Endothelial cell of umbilical vein (primary cell): ENCODE measurements at regions not wholly inside any gene's neighbourhood (a gene's known extent, or its start where the extent isn't known, plus 50 kb on each side); places are given as distances from the start of the nearest gene placed in this dataset.

Experiments used
- EZH2 ChIP-seq: IDR thresholded peaks from 2 replicates; pipeline ENCODE4 v1.6.1; 2012; ENCODE audit warnings: borderline replicate concordance, low read depth, mild to moderate bottlenecking, moderate library complexity, low read length, inconsistent platforms; ENCODE audit not compliant: severe bottlenecking
- MYC ChIP-seq: IDR thresholded peaks from one replicate; pipeline ENCODE4 v1.6.1; 2011; ENCODE audit warnings: mild to moderate bottlenecking, low read depth, low read length
- POLR2A ChIP-seq: IDR thresholded peaks from 2 replicates; pipeline ENCODE4 v1.6.1; 2012; ENCODE audit warnings: low read depth, mild to moderate bottlenecking, control low read depth, low read length
- POLR2AphosphoS5 ChIP-seq: IDR thresholded peaks from 2 replicates; pipeline ENCODE4 v1.6.1; 2012; ENCODE audit warnings: low read depth, mild to moderate bottlenecking, control low read depth, low read length, moderate library complexity; ENCODE audit not compliant: insufficient read depth
- TF ChIP-seq, protein P1 (sequence below), 2 donors: IDR thresholded peaks; 1 replicate in 1 of 2; 2 replicates in 1 of 2; pipeline ENCODE4 v1.5.1; 2011; ENCODE audit warnings: low read length in 2 of 2, mild to moderate bottlenecking in 2 of 2, moderate library complexity in 2 of 2, control low read depth in 1 of 2, inconsistent platforms in 1 of 2, low read depth in 1 of 2; ENCODE audit not compliant: insufficient read depth in 1 of 2; ENCODE audit errors: extremely low read depth in 1 of 2
- TF ChIP-seq, protein P2 (sequence below): IDR thresholded peaks from 2 replicates; pipeline ENCODE4 v1.6.1; 2011; ENCODE audit not compliant: insufficient read depth, insufficient read length

DNA sequence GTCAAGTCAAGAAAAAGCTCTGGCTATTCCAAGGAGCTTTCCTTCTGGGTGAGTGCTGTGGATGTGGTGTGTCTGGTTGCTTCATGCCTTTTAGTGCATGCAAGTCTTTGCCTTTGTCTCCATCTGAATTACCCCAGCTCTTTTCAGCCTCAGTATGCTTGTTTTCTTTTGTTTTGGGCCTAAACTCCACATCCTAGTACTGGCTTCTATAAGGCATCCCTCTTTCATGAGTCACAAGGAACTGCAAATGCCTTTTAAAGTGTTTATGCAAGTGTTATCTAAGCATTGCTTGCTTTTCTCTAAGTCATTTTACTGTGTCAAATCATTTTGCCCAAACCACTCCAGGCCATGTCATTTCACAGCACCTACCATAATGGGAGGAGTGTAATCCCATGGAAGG, 132.1 kb downstream of the PLCE1 start:
- TF ChIP-seq, protein P1, sequence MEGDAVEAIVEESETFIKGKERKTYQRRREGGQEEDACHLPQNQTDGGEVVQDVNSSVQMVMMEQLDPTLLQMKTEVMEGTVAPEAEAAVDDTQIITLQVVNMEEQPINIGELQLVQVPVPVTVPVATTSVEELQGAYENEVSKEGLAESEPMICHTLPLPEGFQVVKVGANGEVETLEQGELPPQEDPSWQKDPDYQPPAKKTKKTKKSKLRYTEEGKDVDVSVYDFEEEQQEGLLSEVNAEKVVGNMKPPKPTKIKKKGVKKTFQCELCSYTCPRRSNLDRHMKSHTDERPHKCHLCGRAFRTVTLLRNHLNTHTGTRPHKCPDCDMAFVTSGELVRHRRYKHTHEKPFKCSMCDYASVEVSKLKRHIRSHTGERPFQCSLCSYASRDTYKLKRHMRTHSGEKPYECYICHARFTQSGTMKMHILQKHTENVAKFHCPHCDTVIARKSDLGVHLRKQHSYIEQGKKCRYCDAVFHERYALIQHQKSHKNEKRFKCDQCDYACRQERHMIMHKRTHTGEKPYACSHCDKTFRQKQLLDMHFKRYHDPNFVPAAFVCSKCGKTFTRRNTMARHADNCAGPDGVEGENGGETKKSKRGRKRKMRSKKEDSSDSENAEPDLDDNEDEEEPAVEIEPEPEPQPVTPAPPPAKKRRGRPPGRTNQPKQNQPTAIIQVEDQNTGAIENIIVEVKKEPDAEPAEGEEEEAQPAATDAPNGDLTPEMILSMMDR (IDR thresholded peaks at IDR 0.05; ENCODE audit: extremely low read depth in 1 of 2, insufficient read depth in 1 of 2, low read depth in 1 of 2, low read length in 2 of 2): no peak
- TF ChIP-seq EZH2 (no peak), POLR2A (no peak), POLR2AphosphoS5 (no peak), MYC (no peak)
- TF ChIP-seq, protein P2, sequence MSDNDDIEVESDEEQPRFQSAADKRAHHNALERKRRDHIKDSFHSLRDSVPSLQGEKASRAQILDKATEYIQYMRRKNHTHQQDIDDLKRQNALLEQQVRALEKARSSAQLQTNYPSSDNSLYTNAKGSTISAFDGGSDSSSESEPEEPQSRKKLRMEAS: no peak
